ENCODE measurements at regions not wholly inside any gene's neighbourhood (a gene's known extent, or its start where the extent isn't known, plus 50 kb on each side); places are given as distances from the start of the nearest gene placed in this dataset.

GRCh38 chrX:85504381-85504780 is 124.9 kb upstream of the POF1B start:
- Histone ChIP-seq H3K4me3 (ENCODE audit: low read depth in 2 of 2, low read length in 1 of 2) (no peak overlapping the region), H3K9me2 (no peaks in the 10 kb centered on the region), H3K9ac (no peak overlapping the region), H2AFZ (ENCODE audit: low read depth) (no peak overlapping the region), H3K9me3 (no peaks in the 10 kb centered on the region), H3K4me1 (ENCODE audit: control insufficient read depth in 1 of 2, insufficient read depth in 2 of 2, low read depth in 1 of 2, low read length in 1 of 2) (no peaks in the 10 kb centered on the region), H3F3A (replicated peaks; ENCODE audit: insufficient read depth) (no peaks in the 10 kb centered on the region), H3K36me3 (replicated peaks in 1 of 2; ENCODE audit: control insufficient read depth in 1 of 2, insufficient read depth in 2 of 2, low read length in 1 of 2) (no peaks in the 10 kb centered on the region), H3K4me2 (no peak overlapping the region), H4K20me1 (ENCODE audit: insufficient read depth) (no peaks in the 10 kb centered on the region), H3K79me2 (ENCODE audit: insufficient read depth) (no peaks in the 10 kb centered on the region), H3K27ac (ENCODE audit: low read depth in 2 of 2, low read length in 1 of 2) (no peak overlapping the region), H3K27me3 (ENCODE audit: insufficient read depth) (no peaks in the 10 kb centered on the region)
- 0% methylated on average over 1 of the region's 1 CpG for WGBS (ENCODE audit: low lambda C conversion rate)
- TF ChIP-seq CTCF (IDR thresholded peaks at IDR 0.05) (no peak), NFIC (IDR thresholded peaks at IDR 0.05; ENCODE audit: borderline replicate concordance) (no peak), RFX5 (IDR thresholded peaks at IDR 0.05; ENCODE audit: low read length) (no peak), MEF2A (IDR thresholded peaks at IDR 0.05; ENCODE audit: borderline replicate concordance, low read depth) (no peak), GABPA (IDR thresholded peaks at IDR 0.05; ENCODE audit: low read depth) (no peak), RAD21 (IDR thresholded peaks at IDR 0.05; ENCODE audit: low read length) (no peak), TEAD4 (IDR thresholded peaks at IDR 0.05; ENCODE audit: borderline replicate concordance, insufficient read depth) (no peak), SIN3A (IDR thresholded peaks at IDR 0.05; ENCODE audit: borderline replicate concordance, low read depth, low read length) (no peak), CHD2 (IDR thresholded peaks at IDR 0.05; ENCODE audit: low read length, partially characterized antibody) (no peak), MXI1 (IDR thresholded peaks at IDR 0.05; ENCODE audit: low read depth, low read length) (no peak), NRF1 (IDR thresholded peaks at IDR 0.05; ENCODE audit: low read depth, low read length) (no peak), YY1 (IDR thresholded peaks at IDR 0.05; ENCODE audit: low read depth) (no peak), GATA2 (CRISPR knock-in tag; IDR thresholded peaks at IDR 0.05) (no peak), IRF3 (IDR thresholded peaks at IDR 0.05; ENCODE audit: low read depth, low read length) (no peak), USF1 (IDR thresholded peaks at IDR 0.05; ENCODE audit: borderline replicate concordance, low read depth) (no peak), RXRA (IDR thresholded peaks at IDR 0.05; ENCODE audit: borderline replicate concordance, low read depth) (no peak), FOXM1 (IDR thresholded peaks at IDR 0.05; ENCODE audit: low read depth) (no peak), FOXJ3 (CRISPR knock-in tag; IDR thresholded peaks at IDR 0.05) (no peak), SMC3 (IDR thresholded peaks at IDR 0.05; ENCODE audit: low read depth, low read length) (no peak), RCOR1 (IDR thresholded peaks at IDR 0.05; ENCODE audit: low read length) (no peak)
- ChIA-PET CTCF (interaction anchor here (1.3 kb wide), 1 partner anchor 23 kb away, joined by 3 read pairs; no protein-coding TSS in a partner anchor), POLR2A (no interaction called here)
- DNase-seq = no peak
